Keratinocyte (primary cell): ENCODE measurements at regions not wholly inside any gene's neighbourhood (a gene's known extent, or its start where the extent isn't known, plus 50 kb on each side); places are given as distances from the start of the nearest gene placed in this dataset.

Experiments used
- DNase-seq: peaks from one replicate; pipeline ENCODE4 v3.0.0-alpha.2; 2011; ENCODE audit warnings: low read depth, missing footprints, low spot score
- FAIRE-seq: peaks from 2 replicates; lab custom pipeline; 2011; peaks lifted over from hg19 to GRCh38; lab: Jason Lieb, UNC
- H2AFZ ChIP-seq: 2 replicates; pipeline ENCODE4 v1.6.0; 2012; ENCODE audit warnings: low read length, control low read depth, inconsistent platforms; ENCODE audit not compliant: control insufficient read depth
- H3K27ac ChIP-seq: 2 replicates; pipeline ENCODE4 v1.5.1; 2011; ENCODE audit warnings: low read length; ENCODE audit not compliant: control insufficient read depth, insufficient read depth
- H3K27me3 ChIP-seq: 3 replicates; pipeline ENCODE4 v1.6.0; 2011; ENCODE audit warnings: low read length; ENCODE audit not compliant: control insufficient read depth, insufficient read depth; ENCODE audit errors: extremely low read depth
- H3K36me3 ChIP-seq, 2 experiments: 2 replicates in 1 of 2; 3 replicates in 1 of 2; pipeline ENCODE4 v1.5.1; 2011; ENCODE audit warnings: low read length in 2 of 2, mild to moderate bottlenecking in 1 of 2; ENCODE audit not compliant: control insufficient read depth in 2 of 2, insufficient read depth in 2 of 2; ENCODE audit errors: extremely low read depth in 1 of 2
- H3K4me1 ChIP-seq: 3 replicates; pipeline ENCODE4 v1.5.1; 2011; ENCODE audit warnings: low read length; ENCODE audit not compliant: control insufficient read depth, insufficient read depth; ENCODE audit errors: extremely low read depth
- H3K4me2 ChIP-seq: 3 replicates; pipeline ENCODE4 v1.6.0; 2011; ENCODE audit warnings: low read depth, low read length; ENCODE audit not compliant: control insufficient read depth, insufficient read depth; ENCODE audit errors: extremely low read depth
- H3K4me3 ChIP-seq, 3 experiments: fragments of 200-600 bp in 1 of 3; sonication (generic) in 1 of 3; 2 replicates in 2 of 3; 3 replicates in 1 of 3; pipeline ENCODE4 v1.5.1; 2011 to 2016; ENCODE audit warnings: low read length in 3 of 3, mild to moderate bottlenecking in 3 of 3, control low read depth in 2 of 3, inconsistent platforms in 1 of 3, low read depth in 1 of 3, mixed read lengths in 1 of 3, mixed run types in 1 of 3, moderate library complexity in 1 of 3; ENCODE audit not compliant: control insufficient read depth in 2 of 3, insufficient read depth in 2 of 3; ENCODE audit errors: extremely low read depth in 1 of 3
- H3K79me2 ChIP-seq: 2 replicates; pipeline ENCODE4 v1.6.0; 2012; ENCODE audit warnings: low read length; ENCODE audit not compliant: control insufficient read depth, insufficient read depth
- H3K9ac ChIP-seq: 3 replicates; pipeline ENCODE4 v1.6.0; 2011; ENCODE audit warnings: low read length; ENCODE audit not compliant: control insufficient read depth, insufficient read depth; ENCODE audit errors: extremely low read depth
- H3K9me1 ChIP-seq: 3 replicates; pipeline ENCODE4 v1.6.0; 2011; ENCODE audit warnings: low read length; ENCODE audit not compliant: control insufficient read depth, insufficient read depth; ENCODE audit errors: extremely low read depth
- H3K9me3 ChIP-seq: 2 replicates; pipeline ENCODE4 v1.5.1; 2012; ENCODE audit warnings: low read depth, low read length; ENCODE audit not compliant: control insufficient read depth
- H4K20me1 ChIP-seq: 3 replicates; pipeline ENCODE4 v1.6.0; 2011; ENCODE audit warnings: low read length; ENCODE audit not compliant: control insufficient read depth, insufficient read depth; ENCODE audit errors: extremely low read depth
- EZH2 ChIP-seq: IDR thresholded peaks from one replicate; pipeline ENCODE4 v1.6.1; 2012; ENCODE audit warnings: inconsistent platforms, mild to moderate bottlenecking, low read length, moderate library complexity
- dilution Hi-C: fragments of 300-500 bp; cut with MboI; formaldehyde crosslinking; loops from one replicate; pipeline ENCODE4 v1.7.0; 2020; ENCODE audit warnings: low sequenced_read_pairs; ENCODE audit not compliant: extremely low pct_ligation_motif_present
- TF ChIP-seq, protein P1 (sequence below), 3 experiments: IDR thresholded peaks in 1 of 3; conservative IDR thresholded peaks in 1 of 3; optimal IDR thresholded peaks in 1 of 3; 2 replicates in 2 of 3; 3 replicates in 1 of 3; pipeline versions ENCODE3 to v1.5.1; 2011; ENCODE audit warnings: low read length in 3 of 3, mild to moderate bottlenecking in 3 of 3, moderate library complexity in 2 of 3, control low read depth in 1 of 3, inconsistent platforms in 1 of 3; ENCODE audit not compliant: insufficient read depth in 2 of 3; ENCODE audit errors: extremely low read depth in 1 of 3

DNA sequence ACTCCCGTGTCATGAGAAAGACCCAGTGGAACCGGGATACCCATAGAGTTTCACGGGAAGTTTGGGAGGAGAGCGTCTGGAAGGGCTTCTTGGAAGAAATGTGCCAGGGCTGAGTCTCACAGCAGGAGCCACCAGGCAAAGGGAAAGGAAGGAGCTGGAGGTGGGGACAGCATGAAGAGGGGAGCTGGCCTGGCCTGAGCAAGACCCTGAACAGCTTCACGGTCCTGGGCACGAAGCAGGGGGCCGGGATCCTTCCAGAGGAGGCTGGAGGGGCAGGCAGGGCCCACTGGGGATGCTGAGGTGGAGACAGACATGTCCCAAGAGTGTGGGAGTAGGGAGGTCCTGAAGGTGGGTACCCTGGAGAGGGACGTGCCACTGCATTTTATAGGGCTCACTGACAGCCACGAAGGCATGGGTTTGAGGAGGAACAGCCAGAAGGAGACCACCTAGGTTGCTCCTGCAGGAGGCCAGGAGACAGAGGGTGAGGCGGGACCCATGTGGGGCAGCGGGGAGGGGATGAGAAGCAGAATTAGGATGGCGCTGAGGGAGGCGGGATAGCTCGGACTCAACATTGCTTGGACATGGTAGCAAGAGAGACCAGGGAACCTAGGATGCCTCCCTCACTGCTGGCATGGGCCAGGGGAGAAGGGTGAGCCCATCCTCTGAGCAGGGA lies 168.1 kb upstream of the ID2 start:
- H3K4me2 ChIP-seq: no peak overlapping the region
- dilution Hi-C loops: no loop called here
- peaks cover 4% of the 10 kb centered on the region for H3K27me3 ChIP-seq
- H3K9me1 ChIP-seq: no peaks in the 10 kb centered on the region
- no peak overlapping the region for H2AFZ ChIP-seq
- H3K27ac ChIP-seq: no peak overlapping the region
- no peaks in the 10 kb centered on the region for H3K4me1 ChIP-seq
- no peaks in the 10 kb centered on the region for H3K79me2 ChIP-seq
- FAIRE-seq (no peak), DNase-seq (no peak)
- H3K4me3 ChIP-seq: no peak overlapping the region
- no peak for TF ChIP-seq EZH2
- TF ChIP-seq, protein P1, sequence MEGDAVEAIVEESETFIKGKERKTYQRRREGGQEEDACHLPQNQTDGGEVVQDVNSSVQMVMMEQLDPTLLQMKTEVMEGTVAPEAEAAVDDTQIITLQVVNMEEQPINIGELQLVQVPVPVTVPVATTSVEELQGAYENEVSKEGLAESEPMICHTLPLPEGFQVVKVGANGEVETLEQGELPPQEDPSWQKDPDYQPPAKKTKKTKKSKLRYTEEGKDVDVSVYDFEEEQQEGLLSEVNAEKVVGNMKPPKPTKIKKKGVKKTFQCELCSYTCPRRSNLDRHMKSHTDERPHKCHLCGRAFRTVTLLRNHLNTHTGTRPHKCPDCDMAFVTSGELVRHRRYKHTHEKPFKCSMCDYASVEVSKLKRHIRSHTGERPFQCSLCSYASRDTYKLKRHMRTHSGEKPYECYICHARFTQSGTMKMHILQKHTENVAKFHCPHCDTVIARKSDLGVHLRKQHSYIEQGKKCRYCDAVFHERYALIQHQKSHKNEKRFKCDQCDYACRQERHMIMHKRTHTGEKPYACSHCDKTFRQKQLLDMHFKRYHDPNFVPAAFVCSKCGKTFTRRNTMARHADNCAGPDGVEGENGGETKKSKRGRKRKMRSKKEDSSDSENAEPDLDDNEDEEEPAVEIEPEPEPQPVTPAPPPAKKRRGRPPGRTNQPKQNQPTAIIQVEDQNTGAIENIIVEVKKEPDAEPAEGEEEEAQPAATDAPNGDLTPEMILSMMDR (optimal IDR thresholded peaks at IDR 0.05 in 1 of 3, IDR thresholded peaks at IDR 0.05 in 1 of 3, conservative IDR thresholded peaks at IDR 0.05 in 1 of 3; ENCODE audit: extremely low read depth in 1 of 3, insufficient read depth in 2 of 3, low read length in 3 of 3): no peak
- no peak overlapping the region for H3K9ac ChIP-seq
- H3K9me3 ChIP-seq: peaks cover 1% of the 10 kb centered on the region
- no peaks in the 10 kb centered on the region for H3K36me3 ChIP-seq
- H4K20me1 ChIP-seq: no peaks in the 10 kb centered on the region

DNA sequence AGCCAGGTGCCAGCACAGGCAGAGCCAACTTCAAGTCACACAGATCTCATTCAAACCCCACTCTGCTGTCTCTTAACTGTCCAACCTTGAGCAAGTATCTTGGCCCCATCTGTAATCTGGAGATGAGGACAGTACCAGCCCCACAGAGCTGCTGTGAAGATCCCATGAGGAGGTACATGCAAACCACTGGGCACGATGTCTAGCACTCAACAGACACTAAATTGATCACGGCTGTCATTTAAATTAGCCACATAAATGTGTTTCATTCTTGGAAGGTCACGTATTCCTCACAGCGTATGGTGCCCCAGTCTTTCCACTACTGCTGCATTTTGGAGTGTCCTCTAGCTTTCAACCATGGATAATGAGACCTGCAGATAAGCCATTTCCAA lies 167.6 kb upstream of the ID2 start:
- FAIRE-seq: no peak
- Histone ChIP-seq H3K4me3 (no peak overlapping the region), H3K9ac (no peak overlapping the region), H3K9me1 (no peaks in the 10 kb centered on the region), H3K4me2 (no peak overlapping the region), H3K27ac (no peak overlapping the region), H3K9me3 (peaks cover 1% of the 10 kb centered on the region), H3K27me3 (peaks cover 4% of the 10 kb centered on the region), H4K20me1 (no peaks in the 10 kb centered on the region), H3K79me2 (no peaks in the 10 kb centered on the region), H3K36me3 (no peaks in the 10 kb centered on the region), H3K4me1 (no peaks in the 10 kb centered on the region), H2AFZ (no peak overlapping the region)
- DNase-seq: no peak
- TF ChIP-seq, protein P1 (optimal IDR thresholded peaks at IDR 0.05 in 1 of 3, IDR thresholded peaks at IDR 0.05 in 1 of 3, conservative IDR thresholded peaks at IDR 0.05 in 1 of 3; ENCODE audit: extremely low read depth in 1 of 3, insufficient read depth in 2 of 3, low read length in 3 of 3): no peak
- no peak for TF ChIP-seq EZH2
- dilution Hi-C loops: no loop called here
